ENCODE measurements at regions not wholly inside any gene's neighbourhood (a gene's known extent, or its start where the extent isn't known, plus 50 kb on each side); places are given as distances from the start of the nearest gene placed in this dataset.

DNA sequence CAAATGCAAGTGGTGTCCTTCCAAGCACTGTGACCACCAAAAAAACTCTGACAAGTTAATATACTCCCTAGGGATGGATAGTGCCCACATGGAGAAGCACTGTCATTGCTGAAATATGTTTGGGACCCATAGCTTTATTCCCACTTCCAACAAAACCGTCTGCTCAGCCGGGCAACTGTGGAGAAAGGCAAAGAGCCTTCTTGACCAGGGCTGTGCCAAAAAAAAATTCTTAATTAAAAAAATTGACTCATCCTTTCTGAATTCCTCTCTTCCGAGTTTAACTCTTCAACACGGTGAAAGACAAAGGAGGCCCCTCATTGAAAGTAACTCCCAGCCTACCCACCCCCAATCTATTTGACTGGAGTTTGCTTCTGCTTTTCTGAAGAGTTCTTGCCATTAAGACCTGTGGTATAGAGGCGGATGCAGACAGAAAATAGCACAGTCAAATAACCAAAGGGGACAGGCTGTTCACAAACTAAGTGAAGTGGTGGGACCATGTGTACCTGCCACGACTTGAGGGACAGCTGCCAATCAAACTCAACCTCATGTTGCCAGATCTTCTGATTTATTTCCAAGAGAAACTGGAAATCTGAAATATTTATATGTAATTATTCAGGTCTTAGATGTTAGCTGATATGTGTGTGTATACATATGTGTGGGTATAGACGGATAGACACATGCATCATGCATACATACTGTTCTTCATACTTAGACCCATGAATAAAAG is 135.4 kb upstream of the PFN2 start (continued):
- TF ChIP-seq NFATC3 (IDR thresholded peaks at IDR 0.05) (no peak), SIN3B (IDR thresholded peaks at IDR 0.05; ENCODE audit: low read depth) (no peak), BHLHE40 (IDR thresholded peaks at IDR 0.05; ENCODE audit: low read length) (no peak)
- TF ChIP-seq, protein P1, sequence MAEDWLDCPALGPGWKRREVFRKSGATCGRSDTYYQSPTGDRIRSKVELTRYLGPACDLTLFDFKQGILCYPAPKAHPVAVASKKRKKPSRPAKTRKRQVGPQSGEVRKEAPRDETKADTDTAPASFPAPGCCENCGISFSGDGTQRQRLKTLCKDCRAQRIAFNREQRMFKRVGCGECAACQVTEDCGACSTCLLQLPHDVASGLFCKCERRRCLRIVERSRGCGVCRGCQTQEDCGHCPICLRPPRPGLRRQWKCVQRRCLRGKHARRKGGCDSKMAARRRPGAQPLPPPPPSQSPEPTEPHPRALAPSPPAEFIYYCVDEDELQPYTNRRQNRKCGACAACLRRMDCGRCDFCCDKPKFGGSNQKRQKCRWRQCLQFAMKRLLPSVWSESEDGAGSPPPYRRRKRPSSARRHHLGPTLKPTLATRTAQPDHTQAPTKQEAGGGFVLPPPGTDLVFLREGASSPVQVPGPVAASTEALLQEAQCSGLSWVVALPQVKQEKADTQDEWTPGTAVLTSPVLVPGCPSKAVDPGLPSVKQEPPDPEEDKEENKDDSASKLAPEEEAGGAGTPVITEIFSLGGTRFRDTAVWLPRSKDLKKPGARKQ (CRISPR knock-in tag; IDR thresholded peaks at IDR 0.05), result no peak

DNA sequence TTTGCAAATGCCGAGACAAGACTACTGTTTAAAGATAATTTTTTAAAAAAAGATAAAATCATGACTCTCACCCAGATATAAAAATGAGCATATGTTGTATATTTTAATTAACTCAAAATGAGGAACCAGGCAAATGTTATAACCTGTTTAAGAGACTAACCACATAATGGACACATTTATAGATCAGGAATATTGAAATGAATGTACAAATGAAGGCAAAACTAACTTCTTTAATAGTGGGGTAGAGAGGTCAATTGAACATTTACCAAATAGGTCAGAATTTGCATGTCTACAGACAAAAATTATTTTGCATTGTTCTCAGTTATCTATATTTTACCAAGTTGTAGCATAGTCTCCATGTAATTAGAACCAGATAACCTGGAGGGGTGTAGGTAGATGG is 134.3 kb upstream of the PFN2 start:
- H2AFZ ChIP-seq (ENCODE audit: low read depth, low read length), result no peak overlapping the region
- ATAC-seq (no peak), DNase-seq (ENCODE audit: extremely low read depth in 1 of 4, low spot score in 3 of 4) (no peak), FAIRE-seq (no peak)
- no peak overlapping the region for H3K4me2 ChIP-seq (ENCODE audit: insufficient read depth, low read length)
- H3K27ac ChIP-seq (ENCODE audit: extremely low read depth, low read depth, low read length), result no peak overlapping the region
- 4% methylated on average over 1 of the region's 1 CpG for WGBS (ENCODE audit: insufficient coverage, low coverage, missing lambda C conversion rate)
- CTCF ChIA-PET (ENCODE audit: low intra/inter-chr PET ratio), result no interaction called here
- H3K9me1 ChIP-seq (ENCODE audit: control insufficient read depth, insufficient read depth, low read length), result no peaks in the 10 kb centered on the region
- no peak overlapping the region for H3K9ac ChIP-seq (ENCODE audit: insufficient read depth in 1 of 2, low read depth in 2 of 2, low read length in 2 of 2)
- H3K36me3 ChIP-seq (ENCODE audit: control insufficient read depth, insufficient read depth, low read length), result no peaks in the 10 kb centered on the region
- no peak overlapping the region for H3K4me3 ChIP-seq
- intact Hi-C loops (cut with micrococcal nuclease) (no loop called here), in situ Hi-C loops (cut with MboI) (no loop called here)
- TF ChIP-seq NR2C2 (CRISPR knock-in tag; IDR thresholded peaks at IDR 0.05) (no peak), NR2C2 (tag; IDR thresholded peaks at IDR 0.05) (no peak), RFX5 (IDR thresholded peaks at IDR 0.05; ENCODE audit: low read depth, low read length) (no peak), PRPF4 (IDR thresholded peaks at IDR 0.05; ENCODE audit: insufficient read depth, low read depth, low read length, poor library complexity, severe bottlenecking) (no peak), KAT8 (IDR thresholded peaks at IDR 0.05; ENCODE audit: low read depth) (no peak), KLF1 (tag; IDR thresholded peaks at IDR 0.05) (no peak)
- TF ChIP-seq, protein P2, sequence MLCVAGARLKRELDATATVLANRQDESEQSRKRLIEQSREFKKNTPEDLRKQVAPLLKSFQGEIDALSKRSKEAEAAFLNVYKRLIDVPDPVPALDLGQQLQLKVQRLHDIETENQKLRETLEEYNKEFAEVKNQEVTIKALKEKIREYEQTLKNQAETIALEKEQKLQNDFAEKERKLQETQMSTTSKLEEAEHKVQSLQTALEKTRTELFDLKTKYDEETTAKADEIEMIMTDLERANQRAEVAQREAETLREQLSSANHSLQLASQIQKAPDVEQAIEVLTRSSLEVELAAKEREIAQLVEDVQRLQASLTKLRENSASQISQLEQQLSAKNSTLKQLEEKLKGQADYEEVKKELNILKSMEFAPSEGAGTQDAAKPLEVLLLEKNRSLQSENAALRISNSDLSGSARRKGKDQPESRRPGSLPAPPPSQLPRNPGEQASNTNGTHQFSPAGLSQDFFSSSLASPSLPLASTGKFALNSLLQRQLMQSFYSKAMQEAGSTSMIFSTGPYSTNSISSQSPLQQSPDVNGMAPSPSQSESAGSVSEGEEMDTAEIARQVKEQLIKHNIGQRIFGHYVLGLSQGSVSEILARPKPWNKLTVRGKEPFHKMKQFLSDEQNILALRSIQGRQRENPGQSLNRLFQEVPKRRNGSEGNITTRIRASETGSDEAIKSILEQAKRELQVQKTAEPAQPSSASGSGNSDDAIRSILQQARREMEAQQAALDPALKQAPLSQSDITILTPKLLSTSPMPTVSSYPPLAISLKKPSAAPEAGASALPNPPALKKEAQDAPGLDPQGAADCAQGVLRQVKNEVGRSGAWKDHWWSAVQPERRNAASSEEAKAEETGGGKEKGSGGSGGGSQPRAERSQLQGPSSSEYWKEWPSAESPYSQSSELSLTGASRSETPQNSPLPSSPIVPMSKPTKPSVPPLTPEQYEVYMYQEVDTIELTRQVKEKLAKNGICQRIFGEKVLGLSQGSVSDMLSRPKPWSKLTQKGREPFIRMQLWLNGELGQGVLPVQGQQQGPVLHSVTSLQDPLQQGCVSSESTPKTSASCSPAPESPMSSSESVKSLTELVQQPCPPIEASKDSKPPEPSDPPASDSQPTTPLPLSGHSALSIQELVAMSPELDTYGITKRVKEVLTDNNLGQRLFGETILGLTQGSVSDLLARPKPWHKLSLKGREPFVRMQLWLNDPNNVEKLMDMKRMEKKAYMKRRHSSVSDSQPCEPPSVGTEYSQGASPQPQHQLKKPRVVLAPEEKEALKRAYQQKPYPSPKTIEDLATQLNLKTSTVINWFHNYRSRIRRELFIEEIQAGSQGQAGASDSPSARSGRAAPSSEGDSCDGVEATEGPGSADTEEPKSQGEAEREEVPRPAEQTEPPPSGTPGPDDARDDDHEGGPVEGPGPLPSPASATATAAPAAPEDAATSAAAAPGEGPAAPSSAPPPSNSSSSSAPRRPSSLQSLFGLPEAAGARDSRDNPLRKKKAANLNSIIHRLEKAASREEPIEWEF (CRISPR knock-in tag; IDR thresholded peaks at IDR 0.05), result no peak
- TF ChIP-seq, protein P3, sequence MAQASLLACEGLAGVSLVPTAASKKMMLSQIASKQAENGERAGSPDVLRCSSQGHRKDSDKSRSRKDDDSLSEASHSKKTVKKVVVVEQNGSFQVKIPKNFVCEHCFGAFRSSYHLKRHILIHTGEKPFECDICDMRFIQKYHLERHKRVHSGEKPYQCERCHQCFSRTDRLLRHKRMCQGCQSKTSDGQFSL (CRISPR knock-in tag; IDR thresholded peaks at IDR 0.05), result no peak
- TF ChIP-seq, protein P3 (tag; IDR thresholded peaks at IDR 0.05), result no peak
- no peaks in the 10 kb centered on the region for H3K27me3 ChIP-seq (ENCODE audit: control insufficient read depth in 2 of 2, insufficient read depth in 2 of 2, low read length in 2 of 2)
- POLR2A ChIA-PET, result no interaction called here
- H3K9me3 ChIP-seq (replicated peaks; ENCODE audit: control insufficient read depth, insufficient read depth, low read depth, low read length), result no peaks in the 10 kb centered on the region
- H4K20me1 ChIP-seq (replicated peaks; ENCODE audit: control insufficient read depth, insufficient read depth, low read length), result no peaks in the 10 kb centered on the region
- no peaks in the 10 kb centered on the region for H3K4me1 ChIP-seq (replicated peaks in 1 of 2; ENCODE audit: control insufficient read depth in 2 of 2, insufficient read depth in 2 of 2, low read length in 2 of 2)
- no TSS peak for BruUV-seq (replicated peaks)
- no peaks in the 10 kb centered on the region for H3K79me2 ChIP-seq (ENCODE audit: control insufficient read depth, insufficient read depth, low read length)
